Activated T-cell treated with anti-CD3 and anti-CD28 coated beads for 24 hours (primary cell): ENCODE measurements at regions not wholly inside any gene's neighbourhood (a gene's known extent, or its start where the extent isn't known, plus 50 kb on each side); places are given as distances from the start of the nearest gene placed in this dataset.

Source experiments
- DNase-seq: peaks from one replicate; pipeline ENCODE4 v3.0.0-alpha.2; 2020; ENCODE audit warnings: low read depth

DNA sequence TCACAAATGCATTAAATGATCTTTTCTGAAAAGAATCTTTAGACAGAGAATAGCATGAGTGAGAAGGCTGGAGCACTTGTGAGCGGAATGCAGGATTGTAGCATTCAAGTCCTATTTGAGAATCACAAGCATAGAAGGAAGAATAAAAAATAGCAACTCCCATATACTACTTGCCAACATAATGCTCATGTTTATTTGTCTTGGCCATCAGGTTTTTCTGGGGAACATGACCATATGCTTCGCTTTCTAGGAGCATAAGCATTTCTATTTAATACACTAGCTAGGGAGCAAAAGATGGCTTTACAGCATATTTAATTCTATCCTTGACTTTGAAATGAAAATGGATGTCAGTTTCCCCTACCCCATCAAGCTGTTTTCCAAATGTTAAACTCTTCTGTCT, 170.3 kb upstream of the MITF start:
- no peak for DNase-seq

DNA sequence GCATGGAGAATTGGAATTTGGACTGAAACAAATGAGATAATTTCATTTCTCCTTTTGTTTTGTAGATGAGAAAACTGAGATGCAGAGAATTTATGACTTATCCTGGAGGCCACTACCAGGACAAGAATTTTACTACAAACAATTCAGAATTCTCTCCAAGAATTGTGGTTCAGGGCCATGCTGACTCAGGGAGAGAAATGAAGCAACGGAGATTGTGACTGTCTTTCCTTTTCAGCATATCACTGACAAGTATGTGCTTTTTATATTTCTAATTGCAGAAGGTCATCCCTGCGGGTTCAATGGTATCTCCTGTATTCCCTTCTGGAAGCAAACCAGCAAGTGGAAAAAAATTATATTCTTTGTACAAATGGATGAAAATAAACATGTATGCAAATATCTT, 170.8 kb upstream of the MITF start:
- DNase-seq, result no peak

DNA sequence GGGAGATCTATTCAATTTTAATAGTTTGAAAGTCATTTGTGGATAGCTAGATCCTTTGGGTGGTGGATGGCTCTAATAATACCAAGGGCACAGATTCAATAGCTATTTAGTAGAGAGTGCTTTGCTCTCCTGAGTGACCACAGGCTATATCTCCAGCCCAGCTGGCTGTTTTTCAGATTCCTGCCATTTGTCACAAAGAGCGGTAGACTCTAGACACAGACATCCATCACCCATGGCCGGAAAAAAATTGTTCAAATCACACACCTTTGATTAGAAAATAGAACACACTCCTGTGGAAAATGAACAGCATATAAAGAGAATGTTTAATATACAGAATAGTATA, 171.6 kb upstream of the MITF start:
- DNase-seq, result no peak

DNA sequence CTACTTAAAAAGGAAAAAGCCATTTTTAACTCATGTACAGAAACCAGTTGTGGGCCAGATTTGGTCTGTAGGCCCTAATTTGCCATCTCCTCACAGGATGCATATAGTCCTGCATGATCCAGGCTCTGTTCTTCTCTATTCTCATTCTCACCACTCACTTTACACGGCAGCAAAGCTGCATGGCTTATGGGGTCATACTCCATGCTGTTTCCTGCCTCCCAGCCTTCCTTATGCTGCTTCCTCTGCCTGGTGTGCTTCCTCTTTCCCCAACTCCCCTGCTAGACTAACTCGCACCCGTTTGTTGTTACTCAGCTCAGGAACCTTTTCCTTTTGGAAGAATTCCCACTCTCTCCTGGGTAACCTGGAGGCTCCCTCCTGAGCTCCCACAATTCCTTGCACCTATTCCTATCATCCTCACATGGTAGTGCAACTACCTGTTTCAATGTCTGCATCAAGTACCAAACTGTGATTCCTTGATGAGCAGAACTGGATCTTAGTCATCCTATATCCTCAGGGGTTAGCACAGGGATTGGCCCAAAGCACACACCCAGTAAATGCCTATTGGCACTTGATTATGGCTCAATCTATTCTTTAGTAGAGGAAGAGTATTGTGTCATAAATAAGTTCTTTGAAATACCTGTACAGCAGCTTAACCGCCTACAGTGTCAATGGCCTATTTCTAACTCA, 172.1 kb upstream of the MITF start:
- DNase-seq, result no peak

DNA sequence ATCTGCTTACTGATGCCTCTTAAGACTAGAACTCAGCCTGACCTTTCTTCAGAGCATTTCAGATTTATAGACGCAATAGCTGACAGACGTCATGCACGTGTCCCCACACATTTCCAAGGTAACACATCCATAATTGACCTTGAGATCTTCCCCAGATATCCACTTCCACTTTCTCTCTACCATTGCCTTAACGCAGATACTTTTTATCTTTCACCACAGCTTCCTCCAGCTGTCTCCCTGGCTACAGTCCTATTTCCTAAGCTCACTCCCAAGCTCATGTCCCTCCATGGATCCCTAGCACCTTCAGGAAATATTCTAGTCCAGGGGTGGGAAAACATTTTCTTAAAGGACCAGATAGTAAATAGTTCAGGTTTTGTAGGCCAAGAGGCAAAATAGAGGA, 173.0 kb upstream of the MITF start:
- DNase-seq, result no peak

DNA sequence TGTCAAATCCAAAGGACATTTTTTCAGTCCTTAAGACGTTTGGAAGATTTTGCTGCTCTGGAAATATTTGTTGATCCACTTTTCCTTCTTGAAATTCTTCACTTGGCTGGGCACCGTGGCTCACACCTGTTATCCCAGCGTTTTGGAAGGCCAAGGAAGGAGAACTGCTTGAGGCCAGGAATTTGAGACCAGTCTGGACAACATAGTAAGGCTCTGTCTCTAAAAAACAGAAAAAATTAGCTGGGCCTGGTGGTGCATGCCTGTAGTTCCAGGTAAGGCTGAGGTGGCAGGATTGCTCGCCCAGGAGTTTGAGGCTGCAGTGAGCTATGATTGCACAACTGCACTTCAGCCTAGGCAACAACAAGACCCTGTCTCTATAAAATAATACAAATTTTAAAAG, 173.9 kb upstream of the MITF start:
- DNase-seq, result no peak

DNA sequence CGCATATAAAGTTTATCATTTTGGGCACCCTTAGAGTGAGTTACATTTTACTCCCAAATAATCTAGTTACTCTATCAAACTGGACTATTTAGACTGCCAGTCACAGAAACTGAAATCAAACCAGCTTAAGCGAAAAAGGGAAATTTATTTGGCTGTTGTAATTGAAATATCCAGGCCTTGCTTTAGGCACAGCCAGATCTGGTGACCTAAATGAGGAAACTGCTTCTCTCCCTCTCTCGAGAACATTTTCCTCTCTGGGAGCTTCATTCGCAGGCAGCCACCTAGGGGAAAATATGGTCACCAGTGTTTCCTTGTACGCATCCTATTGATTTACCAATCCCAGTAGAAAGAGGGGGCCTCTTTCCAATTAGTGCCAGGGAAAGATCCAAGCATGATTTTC, 175.3 kb upstream of the MITF start:
- DNase-seq, result no peak

DNA sequence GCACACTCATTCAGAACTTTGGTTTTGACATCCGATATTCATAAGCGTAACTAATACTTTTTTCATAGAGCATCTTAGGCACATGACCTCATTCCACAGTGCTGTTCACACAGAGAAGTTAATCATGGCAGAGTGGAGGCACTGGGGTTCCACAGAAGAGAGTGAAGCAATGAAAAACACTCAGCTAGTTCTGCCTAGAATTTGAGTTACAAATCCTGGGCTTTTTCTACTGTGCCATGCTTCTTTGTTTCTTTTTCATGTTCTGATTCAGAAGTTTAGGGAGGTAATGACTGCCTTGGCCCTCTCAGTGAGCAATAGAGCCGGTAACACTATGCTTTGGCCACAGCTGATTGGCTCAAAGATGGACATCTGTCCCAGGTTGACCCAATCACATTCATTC, 176.1 kb upstream of the MITF start:
- no peak for DNase-seq

DNA sequence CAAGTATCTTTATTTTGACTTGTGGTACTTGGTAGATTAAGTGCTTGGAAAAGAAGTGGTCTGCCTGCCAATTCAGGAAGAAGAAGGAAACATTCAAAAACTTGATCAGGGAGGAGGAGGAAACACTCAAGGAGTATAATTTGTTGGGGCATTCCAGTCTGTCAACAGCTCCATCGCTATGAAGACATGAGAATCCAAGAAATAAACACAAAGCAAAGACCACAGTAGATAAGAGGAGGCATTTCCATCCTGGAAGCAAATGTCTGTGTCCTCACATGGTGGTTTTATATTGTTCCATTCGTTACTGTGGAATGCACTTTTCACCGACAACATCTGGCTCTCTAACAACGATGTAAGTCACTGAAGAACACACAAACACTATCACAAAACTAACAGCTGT, 176.1 kb upstream of the FRMD4B start:
- no peak for DNase-seq

DNA sequence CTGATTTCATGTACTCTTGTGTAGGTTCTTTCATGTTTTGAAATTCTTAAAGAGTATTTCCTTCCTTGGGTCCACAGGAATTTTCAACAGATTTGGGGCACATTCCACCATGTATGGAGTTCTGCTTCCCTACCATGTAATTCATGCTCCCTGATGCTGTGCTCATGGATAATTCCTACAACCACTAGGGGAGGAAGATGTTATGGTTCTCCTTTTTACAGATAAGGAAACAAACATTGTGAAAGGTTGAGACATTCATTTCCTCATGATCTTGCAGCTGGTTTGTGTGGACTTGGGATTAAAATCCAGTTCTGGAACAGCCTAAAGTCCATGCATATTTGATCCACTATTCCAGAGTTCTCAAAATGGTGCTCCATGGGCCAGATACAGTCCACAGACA, 174.9 kb upstream of the FRMD4B start:
- no peak for DNase-seq

DNA sequence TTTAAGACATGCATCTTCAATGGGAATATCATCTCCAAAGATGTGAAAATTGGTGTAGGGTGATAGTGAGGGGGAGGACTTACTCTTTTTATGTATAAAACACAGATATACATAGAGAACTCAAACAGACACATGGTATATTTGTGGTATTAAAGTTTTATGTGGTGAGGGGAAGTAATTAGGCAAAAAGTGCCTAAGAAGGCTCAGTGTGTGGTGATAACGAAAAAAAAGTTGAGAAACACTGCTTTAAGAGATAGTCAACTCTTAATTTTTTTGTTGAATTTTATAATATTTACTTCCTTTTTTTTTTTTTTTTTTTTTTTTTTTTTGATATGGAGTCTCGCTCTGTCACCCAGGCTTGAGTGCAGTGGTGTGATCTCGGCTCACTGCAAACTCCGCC, 174.2 kb upstream of the FRMD4B start:
- no peak for DNase-seq

DNA sequence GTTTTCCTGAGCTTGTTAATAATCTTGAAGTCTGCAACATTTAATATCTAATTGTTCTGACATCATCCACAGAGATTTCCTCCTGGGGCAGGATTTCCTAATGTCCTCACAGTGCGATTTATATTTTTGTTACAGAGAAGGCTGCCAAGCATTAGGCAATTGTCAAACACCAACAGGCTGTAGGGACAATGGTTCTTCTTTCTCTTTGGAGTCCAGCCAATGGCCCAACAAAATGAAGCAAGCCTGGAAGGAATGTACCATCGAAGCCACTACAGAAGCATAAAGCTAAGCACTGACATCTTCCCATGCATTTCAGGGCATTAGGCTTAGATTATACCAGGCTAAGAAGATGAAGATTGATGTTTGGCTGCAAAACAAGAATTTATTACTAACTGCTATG, 173.0 kb upstream of the FRMD4B start:
- DNase-seq, result no peak

DNA sequence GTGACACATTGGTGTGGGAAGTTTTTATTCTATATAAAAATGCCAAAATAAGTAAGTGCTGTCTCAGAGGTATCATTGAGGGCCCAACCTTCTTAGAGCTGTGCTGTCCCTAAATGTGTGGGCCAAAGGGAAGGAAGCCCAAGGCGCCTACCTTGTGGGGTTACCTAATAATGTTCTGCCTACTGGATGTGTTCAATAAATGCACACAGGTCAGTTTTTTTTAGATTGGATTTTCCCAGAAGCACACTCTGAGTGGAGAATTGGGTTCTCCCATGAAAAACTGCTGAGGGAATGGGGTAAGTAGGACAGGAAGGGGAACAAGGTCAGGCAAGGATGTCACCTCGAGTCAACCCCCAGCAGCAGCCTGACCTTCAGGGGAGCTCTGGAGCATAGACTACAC, 168.7 kb upstream of the FRMD4B start:
- no peak for DNase-seq

DNA sequence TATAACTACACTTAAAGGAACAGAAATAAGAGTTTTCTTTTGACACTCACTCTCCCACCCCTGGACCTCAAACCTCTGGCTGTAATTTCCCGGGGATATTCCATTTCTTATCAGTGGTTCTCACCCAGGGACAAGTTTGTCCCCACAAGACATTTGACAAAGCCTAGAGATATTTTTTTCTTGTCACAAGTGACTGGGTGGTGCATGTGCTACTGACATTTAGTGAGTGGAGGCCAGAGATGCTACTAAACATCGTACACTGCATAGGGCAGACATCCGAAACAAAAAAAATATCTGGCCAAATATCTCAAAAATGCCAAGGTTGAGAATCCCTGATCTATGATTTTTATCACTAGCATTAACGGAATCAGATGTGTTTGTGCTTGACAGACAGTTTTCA, 168.0 kb upstream of the FRMD4B start:
- no peak for DNase-seq

DNA sequence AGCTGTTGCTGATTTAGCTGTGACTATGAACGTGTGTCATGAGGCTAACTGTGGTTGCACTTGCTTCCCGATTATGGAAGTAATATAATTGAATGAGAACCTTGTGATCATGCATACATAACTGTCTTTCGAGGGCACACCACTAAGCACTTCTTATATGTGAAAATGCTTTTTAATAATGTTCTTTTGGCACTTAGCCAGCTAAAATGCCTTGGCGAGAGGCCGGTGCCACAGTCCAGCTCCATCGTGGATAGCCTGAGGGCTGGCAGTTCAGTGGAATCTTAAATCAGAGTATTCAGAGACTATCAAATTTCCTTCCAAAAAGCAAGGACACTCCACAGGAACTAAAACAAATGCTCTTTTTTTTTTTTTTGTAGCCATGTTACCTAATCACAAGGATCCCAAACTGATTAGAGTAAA, 161.6 kb upstream of the FRMD4B start:
- no peak for DNase-seq

DNA sequence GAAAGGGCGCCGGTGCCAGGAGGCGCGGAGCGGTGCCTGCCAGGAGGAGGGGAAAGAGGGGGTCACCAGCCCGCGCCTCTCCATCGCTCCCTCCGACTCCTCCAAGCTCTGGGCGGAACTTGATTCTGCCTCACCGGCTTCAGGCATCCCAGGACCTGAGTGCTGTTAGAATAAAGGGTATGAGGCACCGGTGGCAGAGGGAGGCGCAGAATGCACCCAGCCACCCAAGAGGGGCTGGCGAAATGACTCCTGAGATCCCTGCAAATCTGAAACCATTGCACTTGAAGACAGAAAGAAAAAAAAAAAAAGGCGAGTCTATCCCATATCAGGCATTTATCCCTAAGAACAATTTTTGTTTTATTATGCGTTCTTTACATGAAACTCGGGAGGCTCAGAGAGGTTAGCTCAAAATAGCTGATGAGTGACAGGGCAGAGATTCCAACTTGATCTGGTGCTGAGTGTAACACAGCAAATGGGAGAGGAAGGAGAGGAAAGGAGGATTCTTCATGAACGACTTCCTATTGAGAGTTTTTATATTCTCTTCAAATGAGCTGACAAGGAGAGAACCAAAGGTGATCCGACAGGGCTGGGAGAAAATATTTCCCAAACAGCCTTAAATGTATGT, 157.0 kb upstream of the FRMD4B start:
- DNase-seq, result no peak

DNA sequence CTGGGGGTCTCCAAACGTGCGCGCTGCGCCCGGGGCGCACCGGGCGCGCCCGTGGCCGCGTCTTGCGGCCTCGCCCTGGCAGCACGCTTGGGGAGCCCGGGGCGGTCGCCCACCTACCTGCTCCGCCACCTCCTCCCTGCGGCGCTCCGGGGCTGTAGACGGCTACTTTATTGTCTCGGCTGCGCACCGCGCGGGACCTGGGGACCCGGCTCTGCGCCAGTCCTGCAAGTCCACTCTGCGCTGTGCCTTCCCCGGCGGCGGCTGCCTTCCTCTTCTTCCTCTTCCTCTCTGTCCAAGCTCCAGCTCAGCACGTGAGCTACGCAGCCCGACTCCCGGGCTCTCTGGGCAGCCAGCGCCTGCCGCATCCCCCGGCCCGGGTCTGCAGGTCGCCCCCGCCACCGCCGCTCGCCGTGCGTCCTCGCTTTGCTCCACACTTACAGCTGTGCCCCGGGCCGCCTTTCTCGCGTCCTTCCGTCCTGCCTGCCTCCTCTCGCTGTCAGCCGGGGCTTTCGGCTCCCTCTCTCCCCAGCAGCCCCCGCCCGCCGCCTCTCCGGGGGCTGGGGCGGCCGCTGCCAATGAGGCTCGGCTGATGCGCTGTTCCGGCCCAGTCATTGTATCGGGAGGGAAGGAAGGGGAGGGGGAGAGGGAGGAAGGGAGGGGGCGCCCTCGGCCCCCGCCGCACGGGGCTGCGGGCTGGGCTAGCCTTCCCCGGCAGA, 156.4 kb upstream of the FRMD4B start:
- DNase-seq, result no peak

DNA sequence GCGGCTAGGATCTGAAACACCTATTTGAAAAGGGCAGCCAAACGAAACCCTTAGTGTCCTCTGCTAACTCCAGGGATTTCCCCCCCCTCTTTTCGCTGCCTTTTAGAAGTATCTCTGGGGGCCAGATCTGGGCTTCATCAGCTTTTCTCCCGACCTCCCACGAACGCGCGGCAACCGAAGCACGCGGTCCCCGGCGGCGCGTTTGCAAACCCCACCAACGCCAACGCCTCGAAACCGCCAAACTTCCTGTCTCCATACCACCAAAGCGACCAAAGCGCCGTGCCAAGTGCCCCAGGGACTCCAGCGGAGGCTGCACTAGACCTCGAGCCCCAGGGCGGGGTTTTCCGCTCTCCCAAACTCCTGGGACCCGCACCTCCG, 155.8 kb upstream of the FRMD4B start:
- no peak for DNase-seq

DNA sequence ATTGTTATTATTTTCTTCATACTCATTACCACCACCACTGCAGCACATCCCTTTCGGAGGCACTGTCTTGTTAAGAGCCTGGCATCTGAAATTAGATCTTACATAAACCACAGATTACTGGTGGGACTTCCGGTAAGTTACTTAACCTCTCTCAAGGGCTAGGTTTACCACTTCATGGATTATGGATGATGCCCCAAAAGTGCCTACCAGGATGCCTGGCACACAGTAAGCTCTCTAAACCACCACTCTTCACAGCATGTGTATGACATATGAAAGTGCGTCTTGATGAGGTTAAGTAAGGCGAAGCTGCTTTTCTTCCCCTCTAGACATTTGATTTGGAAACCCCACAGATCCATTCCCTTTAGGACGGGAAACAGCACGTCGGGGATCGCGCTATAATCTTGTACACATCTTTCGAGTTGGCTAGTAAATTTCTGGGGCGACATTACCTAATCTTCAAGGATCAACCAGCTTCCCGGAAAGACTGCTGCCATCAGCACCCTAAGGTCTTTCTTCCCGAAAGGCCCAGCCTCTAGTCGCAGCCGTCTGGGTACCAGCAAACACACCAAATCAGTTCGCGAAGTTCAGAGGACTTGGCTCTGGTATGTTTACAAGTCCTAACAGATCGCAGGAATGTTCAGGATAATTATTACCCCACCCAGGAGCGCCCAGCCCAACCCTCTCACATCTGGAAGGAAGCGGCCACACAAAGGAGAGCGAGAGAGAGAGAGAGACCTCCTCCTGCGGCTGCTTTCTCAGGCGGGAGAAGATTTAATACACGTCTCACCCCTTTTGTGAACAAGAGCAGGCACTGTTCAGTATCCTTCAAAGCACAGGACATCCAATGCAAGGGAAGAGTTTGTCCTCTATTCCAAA, 155.1 kb upstream of the FRMD4B start:
- DNase-seq, result no peak

DNA sequence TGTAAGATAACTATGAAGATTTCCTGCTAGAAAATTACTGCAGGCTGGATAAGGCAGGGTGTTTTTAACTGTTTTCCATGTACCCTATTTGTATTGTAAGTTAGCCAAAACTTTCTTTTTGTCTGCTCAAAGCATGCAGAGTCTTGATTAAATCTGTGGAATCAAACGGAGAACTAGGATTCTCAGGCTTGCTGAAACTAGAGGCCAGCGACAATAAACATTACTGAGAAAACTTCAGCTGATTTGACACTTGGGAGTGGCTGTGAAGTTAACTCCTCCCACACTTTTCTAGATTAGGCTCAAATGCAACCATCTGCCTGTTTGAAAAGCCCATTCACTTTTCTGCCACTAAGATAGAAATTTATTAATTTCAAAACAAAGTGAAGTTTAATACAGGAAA, 153.2 kb upstream of the FRMD4B start:
- DNase-seq, result no peak

DNA sequence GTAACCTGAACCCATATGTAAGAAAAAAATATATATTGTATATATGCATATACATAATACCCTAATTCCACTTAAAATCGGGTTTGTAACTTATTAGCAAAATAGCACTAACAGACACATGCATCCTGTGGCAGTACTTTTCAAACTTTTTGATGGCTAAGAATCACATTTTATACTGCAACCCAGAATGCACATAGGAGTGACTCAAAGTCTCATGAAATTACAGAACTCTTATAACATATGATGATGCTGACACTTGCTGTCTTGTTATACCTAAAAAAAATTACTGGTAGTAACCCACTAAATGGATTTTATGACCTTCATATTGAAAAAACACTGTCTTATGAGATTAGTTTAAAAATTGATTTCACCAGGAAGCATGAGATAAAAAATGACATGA, 152.4 kb upstream of the FRMD4B start:
- DNase-seq, result no peak

DNA sequence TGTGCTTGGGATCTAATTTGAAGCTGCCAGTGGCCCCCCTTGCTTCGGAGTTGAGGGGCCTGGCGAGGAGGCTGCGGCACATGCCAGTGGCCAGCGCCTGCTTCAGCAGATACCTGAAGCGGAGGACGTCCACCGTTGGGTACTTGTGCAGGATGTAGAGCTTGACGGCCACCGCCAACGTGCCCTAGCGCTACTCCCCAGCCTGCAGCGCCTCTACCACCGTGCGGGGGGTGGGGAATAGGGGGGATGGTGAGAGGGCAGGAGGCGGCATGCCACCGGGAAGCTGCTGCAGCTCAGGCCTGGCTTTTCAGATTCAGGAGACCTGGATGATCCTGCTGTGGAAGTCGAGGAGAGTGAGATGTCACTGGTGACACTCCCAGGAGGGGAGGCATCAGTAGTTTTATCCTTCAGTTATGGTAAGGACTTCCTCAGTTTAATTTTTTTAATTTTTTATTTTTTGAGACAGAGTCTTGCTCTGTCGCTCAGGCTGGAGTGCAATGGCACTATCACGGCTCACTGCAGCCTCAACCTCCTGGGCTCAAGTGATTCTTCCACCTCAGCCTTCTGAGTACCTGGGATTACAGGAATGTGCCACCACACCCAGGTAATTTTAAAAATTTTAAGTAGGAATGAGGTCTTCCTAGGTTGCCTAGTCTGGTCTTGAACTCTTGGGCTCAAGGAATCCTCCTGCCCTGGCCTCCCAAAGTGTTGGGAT, 150.6 kb upstream of the FRMD4B start:
- DNase-seq, result no peak
